ENCODE measurements at regions not wholly inside any gene's neighbourhood (a gene's known extent, or its start where the extent isn't known, plus 50 kb on each side); places are given as distances from the start of the nearest gene placed in this dataset.

- TF ChIP-seq REST (IDR thresholded peaks at IDR 0.05; ENCODE audit: insufficient replicate concordance, low read depth) (no peak), CTCF (IDR thresholded peaks at IDR 0.05; ENCODE audit: insufficient read depth, low read length) (no peak), SPI1 (IDR thresholded peaks at IDR 0.05; ENCODE audit: borderline replicate concordance, low read depth) (no peak), GABPA (IDR thresholded peaks at IDR 0.05; ENCODE audit: low read depth) (no peak), POLR2AphosphoS5 (IDR thresholded peaks at IDR 0.05; ENCODE audit: low read depth) (no peak)
- no peak overlapping the region for H3K27ac ChIP-seq (replicated peaks)
- no peak overlapping the region for H3K4me3 ChIP-seq (replicated peaks; ENCODE audit: insufficient read depth, low read length)
- H3K27me3 ChIP-seq (ENCODE audit: insufficient read depth, poor library complexity, severe bottlenecking): no peaks in the 10 kb centered on the region
- no peak for DNase-seq (ENCODE audit: low read depth in 1 of 2, low spot score in 1 of 2)
Measured at GRCh38 chrX:45527834-45528233, 327.2 kb upstream of the DIPK2B start.

- Histone ChIP-seq H3K27ac (replicated peaks) (no peak overlapping the region), H3K4me3 (replicated peaks; ENCODE audit: insufficient read depth, low read length) (no peak overlapping the region), H3K27me3 (ENCODE audit: insufficient read depth, poor library complexity, severe bottlenecking) (no peaks in the 10 kb centered on the region)
- DNase-seq (ENCODE audit: low read depth in 1 of 2, low spot score in 1 of 2): no peak
- no peak for TF ChIP-seq SPI1 (IDR thresholded peaks at IDR 0.05; ENCODE audit: borderline replicate concordance, low read depth)
- TF ChIP-seq CTCF (IDR thresholded peaks at IDR 0.05; ENCODE audit: insufficient read depth, low read length): no peak
- no peak for TF ChIP-seq REST (IDR thresholded peaks at IDR 0.05; ENCODE audit: insufficient replicate concordance, low read depth)
- TF ChIP-seq POLR2AphosphoS5 (IDR thresholded peaks at IDR 0.05; ENCODE audit: low read depth): no peak
- no peak for TF ChIP-seq GABPA (IDR thresholded peaks at IDR 0.05; ENCODE audit: low read depth)
Measured at GRCh38 chrX:45524805-45525204, 324.1 kb upstream of the DIPK2B start.

GRCh38 chrX:45524296-45524695 lies 323.6 kb upstream of the DIPK2B start:
- no peak for DNase-seq (ENCODE audit: low read depth in 1 of 2, low spot score in 1 of 2)
- TF ChIP-seq GABPA (IDR thresholded peaks at IDR 0.05; ENCODE audit: low read depth): no peak
- TF ChIP-seq CTCF (IDR thresholded peaks at IDR 0.05; ENCODE audit: insufficient read depth, low read length): no peak
- TF ChIP-seq POLR2AphosphoS5 (IDR thresholded peaks at IDR 0.05; ENCODE audit: low read depth): no peak
- TF ChIP-seq REST (IDR thresholded peaks at IDR 0.05; ENCODE audit: insufficient replicate concordance, low read depth): no peak
- no peak for TF ChIP-seq SPI1 (IDR thresholded peaks at IDR 0.05; ENCODE audit: borderline replicate concordance, low read depth)
- Histone ChIP-seq H3K27ac (replicated peaks) (no peak overlapping the region), H3K27me3 (ENCODE audit: insufficient read depth, poor library complexity, severe bottlenecking) (no peaks in the 10 kb centered on the region), H3K4me3 (replicated peaks; ENCODE audit: insufficient read depth, low read length) (no peak overlapping the region)
